ENCODE measurements at regions not wholly inside any gene's neighbourhood (a gene's known extent, or its start where the extent isn't known, plus 50 kb on each side); places are given as distances from the start of the nearest gene placed in this dataset.
A peak's percentile ranks its signal among the peaks of the same experiment; 100 is the strongest.

DNA sequence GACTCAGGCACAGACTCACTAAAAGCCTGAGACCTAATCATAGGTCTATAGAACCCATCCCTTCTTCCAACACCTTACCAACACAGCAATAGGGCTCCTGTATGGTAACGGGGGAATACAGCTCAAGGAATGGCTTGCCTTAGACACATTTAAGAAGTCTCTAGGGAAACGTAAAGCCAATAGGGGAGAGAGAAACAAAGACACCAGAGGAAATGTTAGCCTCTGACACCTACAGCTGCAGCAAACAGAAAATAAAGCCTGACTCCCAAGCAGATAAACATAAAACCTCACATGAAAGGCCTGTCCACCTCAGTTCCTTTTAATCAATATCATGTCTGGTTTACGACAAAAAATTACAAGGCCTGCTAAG, 51.1 kb upstream of the NCOA1 start:
- DNase-seq (ENCODE audit: low read depth in 2 of 2) = no peak

DNA sequence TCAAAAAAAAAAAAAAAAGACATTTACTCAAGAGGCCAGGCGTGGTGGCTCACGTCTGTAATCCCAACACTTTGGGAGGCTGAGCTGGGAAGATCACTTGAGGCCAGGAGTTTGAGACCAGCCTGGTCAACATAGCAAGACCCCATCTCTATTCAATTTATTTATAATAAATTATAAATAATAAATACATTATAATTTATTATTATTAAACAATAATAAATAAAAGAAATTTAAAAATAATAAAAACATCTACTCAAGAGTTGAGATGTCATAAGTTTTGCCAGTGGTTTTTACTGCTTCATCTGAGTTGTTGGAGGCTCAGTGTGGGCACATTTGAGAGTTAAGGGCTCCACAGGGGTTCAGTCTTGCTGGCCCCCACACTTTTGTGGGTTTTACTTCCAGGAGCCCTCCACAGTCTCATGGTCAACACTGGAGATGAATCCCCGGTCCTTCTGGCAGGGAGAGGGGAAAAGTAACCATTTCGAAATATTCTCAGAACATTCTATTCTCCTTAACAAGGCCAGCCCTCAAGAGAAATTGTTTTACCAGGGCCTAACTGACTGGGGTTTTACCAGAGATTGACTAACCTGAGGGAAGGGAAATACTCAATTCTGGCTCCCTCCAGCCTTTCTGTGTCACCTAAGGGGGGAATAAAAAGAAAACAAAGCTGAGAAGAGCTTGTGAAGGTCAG, 51.6 kb upstream of the NCOA1 start:
- no peak for DNase-seq (ENCODE audit: low read depth in 2 of 2)

DNA sequence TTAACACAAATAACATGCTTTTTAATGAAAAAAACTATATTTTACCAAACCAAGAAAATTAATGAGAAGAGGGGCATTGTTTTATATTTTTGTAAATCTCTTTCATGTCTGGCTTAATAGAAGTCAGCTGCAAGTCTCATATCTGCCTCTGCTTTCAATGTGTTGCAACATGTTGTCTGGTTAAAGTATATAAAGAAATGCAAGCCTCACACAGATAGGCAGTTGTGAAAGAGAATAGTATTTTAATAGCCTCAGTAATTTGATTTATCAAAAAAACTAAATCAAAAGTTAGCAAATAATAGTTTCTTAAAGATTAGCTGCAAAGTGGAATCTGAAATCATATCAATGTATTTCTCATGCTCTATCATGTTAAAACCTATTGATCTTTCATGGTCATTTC, 52.9 kb upstream of the NCOA1 start:
- DNase-seq (ENCODE audit: low read depth in 2 of 2) = no peak

DNA sequence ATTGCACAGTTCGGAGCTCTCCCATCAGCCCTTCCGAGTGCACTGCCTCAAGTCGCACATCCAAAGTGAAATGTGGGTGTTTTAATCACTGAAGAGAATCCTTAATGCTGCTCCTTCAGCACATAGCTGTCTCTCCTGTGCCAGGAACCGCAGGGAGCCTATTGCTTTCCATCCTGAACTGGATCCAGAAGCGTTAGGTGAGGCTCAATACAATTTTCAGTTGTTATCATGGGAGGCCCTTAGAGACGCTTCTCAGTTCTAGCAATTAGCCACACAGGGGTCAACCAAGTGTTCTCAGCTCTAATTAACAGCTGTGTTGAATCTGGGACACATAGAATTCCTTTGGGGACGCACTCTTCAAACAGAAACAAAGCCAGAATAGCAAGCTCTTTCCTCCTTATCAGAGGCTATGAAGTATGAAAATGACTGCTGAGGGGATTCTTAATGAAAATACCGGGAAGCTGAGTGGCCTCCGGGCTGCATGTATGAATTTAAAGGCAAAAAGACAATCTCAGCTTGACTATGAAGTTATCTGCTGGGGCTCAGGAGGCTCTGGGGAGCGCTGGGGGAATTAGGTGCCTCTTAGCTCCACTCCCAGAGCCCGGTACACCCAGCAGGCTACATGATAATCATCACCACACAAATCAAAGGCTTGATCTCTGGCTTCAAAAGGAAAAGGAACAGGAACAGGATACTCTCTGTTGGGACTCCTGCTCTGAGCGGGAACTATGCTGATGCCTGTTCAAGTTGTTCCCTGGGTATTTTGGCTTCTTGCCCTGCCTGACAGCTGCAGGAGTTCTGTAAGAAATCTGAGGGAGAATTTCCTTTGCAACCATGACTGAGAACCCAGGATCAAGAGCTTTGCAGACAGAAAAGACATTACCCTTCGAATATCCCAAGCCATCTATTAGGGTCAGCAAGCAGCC, 55.4 kb upstream of the NCOA1 start:
- no peak for DNase-seq (ENCODE audit: low read depth in 2 of 2)

GRCh38 chr2:24434541-24434940, 56.5 kb upstream of the NCOA1 start:
- no peak for DNase-seq (ENCODE audit: low read depth in 2 of 2)

- DNase-seq (ENCODE audit: low read depth in 2 of 2) = no peak
Measured at GRCh38 chr2:24432735-24433134, 58.3 kb upstream of the NCOA1 start.

DNA sequence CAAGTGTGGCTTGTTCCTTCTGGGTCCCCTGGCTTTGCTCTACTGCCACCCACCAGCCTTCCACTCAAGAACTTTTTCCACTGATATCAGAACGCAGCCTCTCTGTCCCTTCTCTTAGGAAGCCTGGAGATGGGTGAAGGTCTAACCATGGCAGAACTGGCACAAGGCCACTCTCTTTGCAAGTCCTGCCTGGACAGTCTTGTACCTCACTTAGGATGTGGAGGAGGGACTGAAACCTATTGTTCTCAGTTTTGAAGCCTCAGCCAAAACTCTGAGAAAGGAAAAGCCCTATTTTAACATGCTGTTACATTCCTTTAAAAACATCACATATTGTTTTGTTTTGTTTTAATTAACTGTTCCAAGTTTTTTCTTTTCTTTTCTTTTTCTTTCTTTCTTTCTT, 58.9 kb upstream of the NCOA1 start:
- DNase-seq (ENCODE audit: low read depth in 2 of 2) = no peak

GRCh38 chr2:24429197-24430074, 61.6 kb upstream of the NCOA1 start:
- no peak for DNase-seq (ENCODE audit: low read depth in 2 of 2)

DNA sequence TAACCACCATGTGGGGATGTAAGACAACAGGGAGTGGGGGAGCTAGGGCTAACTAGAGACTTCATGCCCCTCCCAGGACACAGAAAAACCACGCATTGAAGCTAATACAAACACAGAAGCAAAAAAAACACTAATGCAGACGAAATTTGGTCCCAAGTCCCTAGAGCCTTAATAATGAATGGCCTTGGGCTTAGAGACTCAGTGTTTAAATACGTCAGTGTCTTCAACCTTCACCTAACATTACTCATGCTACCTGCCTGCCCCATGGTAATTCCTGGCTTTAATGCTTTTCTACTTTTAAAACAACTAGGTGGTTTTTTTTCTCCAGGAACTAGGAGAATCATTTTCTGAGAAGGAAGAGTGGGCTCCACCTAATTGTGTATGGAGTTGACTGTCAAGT, 64.1 kb upstream of the ITSN2 start:
- DNase-seq (ENCODE audit: low read depth in 2 of 2) = no peak

DNA sequence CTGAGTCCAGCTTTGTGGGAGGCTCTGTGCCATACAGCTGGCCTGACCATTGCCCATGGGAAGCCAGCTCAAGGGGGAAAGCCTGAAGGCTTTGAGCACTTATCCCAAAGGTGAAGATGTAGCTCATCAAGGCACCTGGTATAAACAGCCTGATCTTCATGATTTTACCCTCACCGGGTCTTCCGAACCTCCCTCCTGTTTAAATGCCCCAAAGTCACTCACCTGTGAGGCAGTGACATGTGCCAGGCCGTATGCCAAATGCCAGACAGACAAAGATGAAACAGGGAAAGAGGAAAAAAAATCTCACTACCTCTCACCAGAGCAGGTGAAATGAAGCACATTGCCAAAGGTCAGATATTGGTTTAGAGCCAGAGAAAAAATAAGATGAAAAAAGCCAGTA, 62.8 kb upstream of the ITSN2 start:
- no peak for DNase-seq (ENCODE audit: low read depth in 2 of 2)

DNA sequence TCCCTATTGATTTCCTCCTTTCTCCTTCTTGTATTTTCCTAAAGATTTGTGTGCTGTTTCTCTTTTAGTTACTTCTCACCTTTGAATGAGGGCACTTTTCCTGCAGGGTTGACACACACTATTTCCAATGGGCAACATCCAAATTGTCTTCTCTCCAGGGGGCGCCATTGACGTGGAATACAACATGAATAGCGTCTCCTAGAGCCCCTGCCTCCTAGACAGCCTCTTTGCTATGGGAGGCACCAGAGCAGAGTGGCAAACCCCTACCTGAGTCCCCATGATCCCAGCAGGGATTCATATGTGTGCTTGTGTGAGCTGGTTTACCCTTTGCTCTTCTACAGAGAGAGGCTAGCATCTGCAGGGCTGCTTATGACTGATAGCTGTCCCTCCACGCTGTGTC, 61.3 kb upstream of the ITSN2 start:
- DNase-seq (ENCODE audit: low read depth in 2 of 2) = peak; percentile 26 to 57

GRCh38 chr2:24420373-24420772, 60.0 kb upstream of the ITSN2 start:
- no peak for DNase-seq (ENCODE audit: low read depth in 2 of 2)

GRCh38 chr2:24418166-24418841, 58.0 kb upstream of the ITSN2 start:
- no peak for DNase-seq (ENCODE audit: low read depth in 2 of 2)

- DNase-seq (ENCODE audit: low read depth in 2 of 2) = no peak
Measured at GRCh38 chr2:24412812-24413211, 52.5 kb upstream of the ITSN2 start.

DNA sequence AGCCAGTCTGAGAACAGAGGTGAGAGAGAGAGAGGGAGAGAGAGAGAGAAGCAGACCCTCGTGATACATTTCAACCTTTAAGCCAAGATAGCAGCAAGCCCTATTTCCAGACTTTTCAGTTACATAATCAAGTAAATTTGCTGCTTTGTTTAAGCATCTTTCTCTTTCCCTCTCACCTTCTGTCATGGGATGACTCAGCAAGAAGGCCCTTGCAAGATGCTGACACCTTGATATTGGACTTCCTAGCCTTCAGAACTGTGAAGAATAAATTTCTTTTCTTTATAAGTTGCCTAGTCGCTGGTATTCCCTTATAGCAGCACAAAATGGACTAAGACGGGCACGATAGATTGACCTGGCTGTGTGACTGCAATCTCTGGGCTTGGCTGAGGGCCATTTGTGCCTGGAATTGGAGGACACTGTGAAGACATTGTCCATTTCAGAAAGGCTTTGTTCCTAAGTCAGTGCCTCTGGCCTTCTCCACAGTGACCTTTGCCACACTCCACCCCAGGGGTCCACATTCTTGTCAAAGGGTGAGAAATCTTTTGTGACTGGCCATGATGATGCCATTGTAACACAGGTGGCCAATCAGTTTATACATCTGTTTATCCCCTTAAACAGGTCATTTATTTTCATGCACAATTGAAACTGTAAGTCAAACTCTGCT, 51.3 kb upstream of the ITSN2 start:
- no peak for DNase-seq (ENCODE audit: low read depth in 2 of 2)

DNA sequence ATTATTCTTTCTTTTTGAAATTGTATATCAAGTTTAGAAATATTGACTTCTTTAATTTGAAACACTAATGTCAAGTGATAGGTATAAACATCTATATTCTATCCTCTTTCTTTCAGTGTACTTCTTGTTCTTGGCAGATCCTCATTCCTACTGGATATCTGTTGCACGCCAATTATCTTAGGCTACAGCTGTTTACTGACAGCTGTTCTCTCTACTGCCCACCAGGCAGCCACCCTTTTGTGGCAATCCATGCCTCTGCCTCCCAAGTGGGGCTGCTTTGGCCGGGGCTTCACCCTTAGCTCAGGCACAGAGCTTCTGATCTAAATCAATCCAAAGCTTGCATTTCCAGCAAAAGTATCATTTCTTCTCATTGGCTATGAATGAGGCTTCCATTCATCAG, 50.6 kb upstream of the ITSN2 start:
- no peak for DNase-seq (ENCODE audit: low read depth in 2 of 2)

DNA sequence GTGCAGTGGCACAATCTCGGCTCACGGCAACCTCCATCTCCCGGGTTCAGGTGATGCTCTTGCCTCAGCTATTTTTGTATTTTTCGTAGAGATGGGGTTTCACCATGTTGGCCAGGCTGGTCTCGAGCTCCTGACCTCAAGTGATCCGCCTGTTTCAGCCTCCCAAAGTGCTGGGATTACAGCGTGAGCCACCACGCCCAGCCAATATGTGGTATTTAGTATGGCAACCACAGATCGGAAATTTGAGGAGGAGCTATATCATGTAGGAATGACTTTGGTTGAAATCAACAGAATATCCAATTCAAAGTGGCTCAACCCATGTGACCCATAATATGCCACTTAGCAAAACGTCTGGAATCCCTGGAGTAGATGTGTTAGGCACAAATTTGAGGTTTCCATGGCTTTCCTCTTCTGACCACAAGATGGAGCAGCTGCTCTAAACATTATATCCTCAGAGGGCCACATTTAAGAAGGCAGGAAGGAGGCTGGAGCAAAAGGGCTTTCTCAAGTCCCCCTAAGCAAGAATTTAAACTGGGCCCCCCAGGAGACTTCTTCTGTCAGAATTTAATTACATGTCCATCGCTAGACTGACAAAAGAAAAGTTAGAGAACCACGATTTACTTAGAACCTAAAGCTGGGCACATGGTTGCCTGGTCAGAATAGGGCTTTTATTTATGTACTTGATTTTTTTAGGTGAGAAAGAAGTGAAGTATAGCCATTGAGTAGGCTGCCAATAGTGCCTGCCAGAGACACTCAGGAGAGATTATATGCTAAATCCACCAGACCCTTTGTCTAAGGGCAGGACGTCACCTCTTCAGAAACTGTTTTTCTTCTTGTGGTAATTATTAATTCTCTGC, 49.6 kb upstream of the ITSN2 start:
- no peak for DNase-seq (ENCODE audit: low read depth in 2 of 2)
